ENCODE measurements at regions not wholly inside any gene's neighbourhood (a gene's known extent, or its start where the extent isn't known, plus 50 kb on each side); places are given as distances from the start of the nearest gene placed in this dataset.

DNA sequence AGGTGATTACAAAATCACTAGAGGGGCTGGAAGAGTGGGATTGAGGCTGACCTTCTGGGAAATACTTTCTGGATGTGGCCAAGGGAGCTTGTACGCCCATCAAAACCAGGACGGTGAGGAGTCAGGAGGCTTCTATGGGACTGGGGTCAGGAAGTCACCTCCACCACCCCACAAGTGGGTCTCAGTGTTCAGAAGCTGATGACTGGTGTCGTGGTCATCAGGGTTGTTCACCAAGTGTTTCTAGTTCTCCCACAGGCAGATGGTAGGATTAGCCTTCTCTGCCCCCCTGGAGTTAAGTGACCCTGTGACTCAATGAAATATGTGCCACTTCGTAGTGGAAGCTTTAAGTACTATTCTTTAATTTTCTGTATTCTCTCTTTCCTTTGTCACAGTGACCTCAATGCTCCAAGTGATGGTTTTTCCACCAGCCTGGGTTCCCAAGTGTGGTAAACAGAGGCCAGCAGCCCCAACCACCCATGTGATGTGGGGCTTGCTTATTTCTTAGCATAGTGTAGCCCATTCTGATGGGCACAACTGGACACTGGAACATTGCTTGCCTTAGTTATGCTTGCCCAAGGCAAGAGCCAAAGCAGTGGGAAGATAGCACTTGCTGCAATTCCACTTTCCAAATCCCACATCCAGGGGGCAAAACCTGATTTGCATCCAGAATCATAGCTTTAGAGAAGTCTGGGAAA, 258.8 kb downstream of the CYP26B1 start:
- DNase-seq, result no peak

DNA sequence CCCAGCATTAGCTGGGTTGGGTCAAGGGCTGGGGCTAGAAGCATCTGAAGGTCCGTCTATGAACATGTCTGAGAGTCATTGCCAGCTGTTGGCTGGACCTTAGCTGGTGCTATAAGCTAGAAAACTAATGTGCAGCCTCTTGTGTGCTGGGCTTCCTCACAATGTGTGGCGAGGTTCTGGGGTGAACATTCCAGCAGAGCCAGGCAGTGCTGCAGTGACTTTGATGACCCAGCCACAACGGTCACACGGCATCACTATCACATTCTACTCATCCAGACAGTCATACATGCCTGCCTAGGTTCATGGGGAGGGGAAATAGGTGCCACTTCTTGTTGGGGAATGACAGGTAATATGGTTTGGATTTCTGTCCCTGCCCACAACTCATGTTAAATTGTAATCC, 260.5 kb downstream of the CYP26B1 start:
- no peak for DNase-seq

DNA sequence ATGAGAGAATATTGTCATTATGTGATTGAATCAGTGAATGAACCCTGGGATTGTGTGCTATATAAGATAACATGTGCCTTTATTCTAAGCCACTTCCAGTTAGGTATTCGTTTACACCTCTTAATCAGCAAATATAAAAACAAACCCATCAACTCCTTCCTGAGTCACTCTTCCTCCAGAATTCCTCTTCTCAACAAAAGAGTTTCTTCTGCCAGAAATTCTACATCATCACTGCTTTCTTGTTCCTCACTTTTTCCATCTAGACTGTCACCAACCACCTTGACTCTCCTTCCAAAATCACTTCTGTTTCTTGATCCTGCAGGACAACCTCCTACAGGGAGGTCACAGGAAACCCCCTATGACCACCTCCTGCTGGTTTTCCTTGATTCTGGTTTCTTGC, 261.4 kb downstream of the CYP26B1 start:
- no peak for DNase-seq

DNA sequence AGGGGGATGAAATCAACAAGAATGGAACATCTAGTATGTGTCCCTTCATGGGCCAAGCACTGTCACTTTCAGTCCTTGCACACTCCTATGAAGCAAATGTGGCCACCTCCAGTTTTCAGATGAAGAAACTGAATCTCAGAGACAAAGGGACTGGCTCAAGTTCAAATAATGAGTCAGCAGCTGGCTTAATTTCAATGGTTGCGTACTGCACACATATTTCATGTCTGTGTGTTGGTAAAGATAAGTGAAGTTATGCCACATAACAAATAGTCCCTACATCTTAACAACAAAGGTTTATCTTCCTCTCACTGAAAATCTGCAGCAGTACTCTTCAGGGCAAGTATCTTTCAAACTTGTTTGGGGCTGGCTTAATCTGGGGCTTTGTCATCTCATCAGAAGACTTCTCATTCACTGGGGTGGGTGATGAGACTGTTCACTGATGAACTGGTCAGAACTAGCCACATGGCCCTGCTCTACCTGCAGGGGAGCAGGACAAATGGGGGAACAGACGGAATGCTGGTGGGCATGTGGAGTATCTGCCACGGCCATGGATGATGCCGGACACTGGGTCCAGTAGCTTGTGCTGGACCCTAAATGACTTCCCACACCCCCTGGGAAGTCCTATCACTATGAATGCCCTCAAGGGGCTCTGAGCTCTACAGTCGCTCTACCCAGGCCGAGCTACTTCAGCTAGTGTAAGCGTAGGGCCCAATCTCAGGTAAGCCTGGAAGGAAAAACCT, 263.2 kb downstream of the CYP26B1 start:
- DNase-seq, result no peak

DNA sequence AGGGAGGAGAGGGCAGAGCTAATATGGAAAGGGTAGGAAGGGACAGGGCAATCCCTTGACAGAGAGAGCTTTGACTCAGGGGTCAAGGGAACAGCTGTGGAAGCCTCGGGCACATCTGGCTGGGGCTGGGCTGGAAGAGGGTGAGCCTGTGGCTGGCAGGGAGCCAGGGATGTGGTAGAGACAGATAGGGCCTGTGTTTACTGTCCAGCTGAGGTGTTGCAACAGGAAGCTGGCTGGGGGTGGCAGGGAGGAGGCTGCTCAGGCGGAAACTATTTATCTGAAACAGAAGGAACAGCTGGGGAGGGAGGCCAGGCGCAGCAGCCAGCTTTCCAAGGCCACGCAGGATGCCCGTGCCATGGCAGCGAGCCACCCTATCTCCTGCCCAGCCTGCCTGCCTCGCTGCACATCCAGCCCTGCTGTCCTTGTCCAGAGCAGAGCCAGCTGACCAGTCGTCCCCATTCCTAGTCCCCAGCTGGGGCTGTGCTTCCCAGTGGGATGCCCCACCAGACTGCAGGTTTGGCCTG, 264.7 kb downstream of the CYP26B1 start:
- DNase-seq, result peak; percentile 13

DNA sequence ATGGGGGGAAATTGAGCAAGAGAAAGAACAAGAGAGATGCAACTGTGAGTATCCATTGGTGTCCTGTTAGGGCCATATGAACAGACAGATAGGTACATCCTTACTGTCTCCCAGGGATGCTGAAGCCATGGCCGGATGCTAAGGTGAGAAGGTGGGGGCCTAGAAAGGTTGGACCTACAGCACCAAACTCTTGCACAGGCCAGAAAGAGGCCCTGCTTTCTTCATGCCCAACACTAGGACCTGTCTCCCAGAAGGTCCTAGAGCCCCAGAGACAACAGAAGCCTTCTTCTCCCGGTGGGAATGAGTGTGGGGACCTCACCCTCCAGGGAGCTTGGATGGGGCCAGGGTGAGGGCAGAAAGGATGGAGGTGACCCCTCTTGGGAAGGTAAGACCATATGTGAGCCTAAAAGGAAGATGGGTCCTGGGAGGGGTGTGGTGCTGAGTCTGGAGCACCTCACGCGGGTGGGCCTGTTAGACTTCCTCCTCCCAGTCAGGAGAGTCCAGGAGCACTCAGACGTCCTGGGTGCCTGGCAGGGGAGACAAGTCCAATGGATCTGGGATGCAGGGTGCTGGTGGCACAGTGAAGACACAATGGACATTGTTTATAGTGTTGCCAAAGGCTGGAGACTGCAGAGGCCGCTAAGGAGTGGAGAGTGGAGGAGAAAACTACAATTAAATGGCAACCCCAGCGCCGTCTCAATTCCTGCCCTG, 265.3 kb downstream of the CYP26B1 start:
- no peak for DNase-seq

DNA sequence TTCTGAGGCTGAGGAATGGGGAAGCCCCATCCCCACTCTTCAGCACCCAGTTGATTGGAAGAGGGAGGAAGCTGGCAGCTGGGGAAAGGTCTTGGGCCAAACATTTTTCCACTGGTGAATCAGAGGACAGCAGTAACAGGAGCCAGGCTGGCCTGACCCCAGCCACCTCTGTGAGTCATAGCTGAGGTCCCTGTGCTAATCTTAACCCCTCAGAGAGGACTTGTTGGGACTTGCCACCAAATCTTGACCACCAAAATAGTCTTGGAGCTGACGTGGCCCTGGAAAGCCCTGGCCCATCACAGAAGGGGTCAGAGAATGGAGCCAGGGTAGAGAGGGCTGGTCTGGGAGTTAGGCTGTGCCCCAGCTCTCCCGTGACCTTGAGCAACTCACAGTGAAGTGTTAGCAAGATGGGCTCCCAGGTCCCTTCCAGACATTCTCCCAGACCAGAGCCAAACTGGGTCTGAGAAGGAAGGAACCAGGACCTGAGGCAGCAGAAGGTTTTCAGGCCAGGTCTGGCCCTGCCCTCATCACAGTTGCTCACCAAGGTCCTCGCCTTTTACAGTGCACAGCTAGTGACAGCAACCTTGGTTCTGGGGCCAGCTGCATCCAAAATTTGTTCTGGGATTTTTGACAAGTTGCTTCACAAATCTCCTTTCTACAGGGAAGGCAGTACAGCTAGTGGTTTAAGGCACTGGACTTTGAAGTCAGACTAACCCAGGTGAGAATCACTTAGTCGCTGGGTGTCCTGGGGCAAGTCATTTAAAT, 266.6 kb downstream of the CYP26B1 start:
- DNase-seq, result no peak

DNA sequence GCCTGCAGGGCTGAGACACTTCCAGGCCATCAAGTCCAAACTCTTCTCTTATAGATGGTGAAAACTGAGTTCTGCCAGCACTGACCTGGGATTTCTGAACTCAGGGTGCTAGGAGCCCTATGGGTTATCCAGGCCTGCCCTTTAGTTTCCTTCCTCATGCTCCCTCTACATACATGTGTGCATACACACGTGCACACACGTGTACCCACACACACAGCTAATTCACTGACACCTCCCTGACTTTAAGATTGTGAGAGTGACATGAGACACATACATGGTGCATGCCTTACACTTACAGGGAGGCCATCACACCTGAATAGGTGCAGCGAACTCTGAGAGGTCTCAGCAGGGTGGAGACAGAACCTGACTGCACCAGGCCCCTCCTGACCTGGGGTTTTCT, 267.4 kb downstream of the CYP26B1 start:
- DNase-seq, result no peak

DNA sequence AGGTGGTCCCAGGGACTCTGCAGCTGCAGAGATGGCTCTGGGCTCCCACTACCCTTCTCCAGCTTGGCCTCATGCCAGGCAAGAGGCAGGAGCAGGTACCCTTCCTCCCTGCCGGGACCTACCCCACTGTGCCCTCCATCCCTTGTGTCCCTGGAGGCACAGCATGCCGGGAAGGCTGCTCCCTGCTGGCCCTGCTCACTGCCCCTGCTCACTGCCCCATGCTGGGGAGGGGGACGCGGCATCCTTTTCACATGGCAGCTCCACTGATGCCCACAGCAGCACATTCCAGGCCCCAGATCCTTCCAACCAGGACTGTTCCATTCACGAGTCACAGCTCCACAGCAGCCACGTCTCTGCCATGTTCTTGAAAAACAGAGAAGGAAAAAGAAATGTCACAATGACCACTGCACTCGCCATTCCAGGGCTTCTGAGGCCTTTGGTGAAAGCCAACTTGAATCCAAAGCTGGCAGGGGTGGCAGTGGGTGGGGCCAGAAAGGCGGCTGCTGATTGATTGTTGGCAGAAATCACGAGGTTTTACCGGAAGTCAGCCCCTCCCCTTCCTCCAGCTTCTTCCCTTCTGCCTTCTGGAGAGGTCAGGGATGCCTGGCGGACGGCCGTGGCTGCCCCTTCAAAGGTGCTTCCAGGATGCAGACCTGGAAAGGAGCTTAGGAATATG, 268.0 kb downstream of the CYP26B1 start:
- DNase-seq, result no peak

DNA sequence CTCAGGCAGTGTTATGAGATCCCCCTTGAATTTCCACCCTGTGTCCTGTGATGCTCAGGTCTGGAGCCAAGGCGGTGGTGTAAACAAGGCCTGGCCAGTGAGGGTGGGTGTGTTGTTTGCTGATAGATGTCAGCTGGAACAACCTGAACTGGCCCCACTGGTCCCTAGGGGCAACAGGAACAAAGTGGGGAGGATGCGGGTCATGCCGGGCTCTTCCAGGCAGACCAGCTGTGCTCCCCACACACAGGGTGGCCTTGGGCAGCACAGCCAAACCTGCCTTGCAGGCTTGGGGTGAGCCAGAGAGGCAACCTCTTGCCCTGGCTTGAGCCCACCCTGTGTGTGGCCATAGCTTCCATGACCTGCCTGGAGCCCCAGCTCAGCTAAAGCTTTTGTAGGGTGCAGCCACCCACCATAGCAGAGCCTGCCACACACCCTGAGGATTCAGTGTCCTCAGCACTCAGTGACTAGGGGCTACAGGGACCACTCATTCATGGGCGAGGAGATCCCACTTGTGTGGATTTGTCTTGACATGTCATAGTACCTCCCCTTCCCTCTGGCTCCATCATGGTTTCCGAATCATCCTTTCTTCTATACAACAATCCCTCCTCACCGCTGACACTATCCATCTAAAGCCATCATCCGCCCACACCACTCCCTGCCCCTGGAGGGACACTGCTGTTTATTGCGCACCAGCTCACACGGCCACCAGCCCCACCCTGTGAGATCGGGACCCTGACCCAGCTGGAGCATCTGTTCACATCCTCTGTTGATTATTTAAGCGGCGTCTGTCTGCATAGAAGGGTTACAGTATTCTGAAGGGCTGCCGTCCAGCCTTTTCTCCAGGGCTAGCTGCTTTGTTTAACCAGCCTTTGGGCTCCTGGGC, 268.8 kb downstream of the CYP26B1 start:
- DNase-seq, result no peak

DNA sequence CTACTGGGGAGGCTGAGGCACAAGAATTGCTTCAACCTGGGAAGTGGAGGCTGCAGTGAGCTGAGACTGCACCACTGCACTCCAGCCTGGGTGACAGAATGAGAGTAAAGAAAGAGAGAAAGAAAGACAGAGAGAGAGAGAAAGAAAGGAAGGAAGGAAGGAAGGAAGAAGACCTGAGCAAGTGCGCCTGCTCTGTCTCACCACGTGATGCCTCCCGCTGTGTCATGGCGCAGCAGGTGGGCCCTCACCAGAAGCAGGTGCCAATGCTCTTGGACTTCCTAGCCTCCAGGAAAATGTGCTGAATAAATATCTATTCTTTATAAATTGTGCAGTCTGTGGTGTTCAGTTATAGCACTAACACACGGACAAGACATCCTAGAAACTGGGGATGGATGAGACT, 270.0 kb downstream of the CYP26B1 start:
- DNase-seq, result no peak

DNA sequence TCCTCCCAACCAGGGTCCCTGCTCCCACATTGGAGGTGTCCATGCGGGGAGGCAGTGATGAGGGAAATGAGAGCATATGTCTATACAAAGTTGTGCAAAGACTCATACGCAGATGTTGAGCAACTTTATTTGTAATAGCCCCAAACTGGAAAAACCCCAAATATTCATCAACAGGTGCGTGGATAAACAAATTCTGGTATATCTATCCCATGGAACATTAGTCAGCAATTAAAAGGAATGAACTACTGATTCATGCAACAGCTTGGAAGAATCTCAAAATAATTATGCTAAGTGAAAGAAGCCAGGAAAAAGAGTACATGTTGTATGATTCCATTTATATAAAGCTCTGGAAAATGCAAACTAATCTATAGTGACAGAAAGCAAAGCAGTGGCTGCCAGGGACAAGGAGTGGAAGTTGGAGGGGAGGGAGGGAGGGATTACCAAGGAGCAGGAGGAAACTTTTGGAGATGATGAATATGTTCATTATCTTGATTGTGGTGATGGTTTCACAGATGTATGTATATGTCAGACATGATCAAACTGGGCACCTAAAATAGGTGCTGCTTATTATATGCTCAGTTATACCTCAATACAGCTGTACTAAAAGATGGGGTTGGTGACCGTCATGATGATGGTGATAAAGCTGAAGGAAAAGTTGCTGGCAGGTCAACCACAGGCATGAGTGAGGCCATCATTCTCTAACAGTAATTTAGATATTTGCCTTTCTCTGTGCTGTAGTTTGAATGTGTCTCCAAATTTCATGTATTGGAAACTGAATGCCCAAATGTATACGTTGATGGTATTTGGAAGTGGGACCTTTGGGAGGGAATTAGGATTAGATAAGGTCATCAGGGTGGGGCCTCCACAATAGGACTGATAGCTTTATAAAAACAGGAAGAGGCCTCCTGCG, 270.9 kb downstream of the CYP26B1 start:
- no peak for DNase-seq

DNA sequence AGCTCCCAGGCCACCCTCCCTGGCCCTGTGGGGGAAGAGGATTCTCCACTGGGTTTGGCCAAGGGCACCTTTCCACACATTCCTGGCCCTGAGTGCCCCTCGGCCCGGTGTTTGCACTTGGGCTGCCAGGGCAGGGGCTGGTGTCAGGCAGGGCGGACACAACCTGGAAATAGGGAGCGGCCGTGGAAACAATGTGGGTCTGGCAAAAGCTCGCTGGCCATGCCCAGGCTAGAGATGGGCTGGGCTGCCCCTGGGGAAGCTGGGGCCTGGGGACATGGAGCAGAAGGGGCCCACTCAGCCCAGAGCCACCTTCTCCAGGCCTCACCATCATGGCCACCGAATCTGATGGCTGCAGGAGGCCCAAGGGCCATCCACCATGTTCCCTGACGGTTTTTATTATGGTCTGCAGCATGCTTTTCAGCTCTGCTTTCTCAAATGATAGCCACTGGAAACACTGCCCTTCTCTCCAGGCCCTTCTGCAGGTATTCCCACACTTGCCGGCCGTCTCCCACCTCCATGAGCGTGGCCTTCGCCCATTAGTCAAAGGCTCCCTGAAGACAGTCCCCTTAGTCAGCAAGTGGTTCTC, 275.1 kb downstream of the CYP26B1 start:
- DNase-seq, result no peak

DNA sequence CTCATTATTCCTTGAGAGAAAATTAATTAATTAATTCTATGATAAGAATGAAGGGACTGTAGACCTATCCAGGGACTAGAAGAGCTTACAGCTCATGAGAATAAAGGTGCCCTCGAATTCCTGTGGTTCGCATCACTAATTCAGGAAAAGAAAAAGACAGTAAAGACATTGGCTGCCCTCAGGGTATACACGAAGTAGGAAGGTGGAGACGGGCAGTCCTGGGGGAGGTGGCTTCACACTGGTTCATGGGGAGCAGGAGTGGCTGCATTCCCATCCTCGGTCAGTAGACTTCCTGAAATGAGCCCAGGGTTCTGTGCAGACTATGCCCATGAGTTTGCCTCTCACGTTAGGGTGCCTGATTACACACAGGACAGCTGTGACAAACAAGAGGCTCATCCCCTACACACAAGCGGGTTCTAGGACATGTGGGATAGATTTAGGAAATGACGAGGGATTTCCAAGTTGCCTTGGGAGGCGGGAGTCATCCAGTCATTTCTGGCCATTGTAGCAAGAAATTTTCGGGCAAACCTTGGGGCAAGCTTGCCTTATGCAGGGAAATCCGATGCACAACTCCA, 282.2 kb downstream of the CYP26B1 start:
- DNase-seq, result no peak

DNA sequence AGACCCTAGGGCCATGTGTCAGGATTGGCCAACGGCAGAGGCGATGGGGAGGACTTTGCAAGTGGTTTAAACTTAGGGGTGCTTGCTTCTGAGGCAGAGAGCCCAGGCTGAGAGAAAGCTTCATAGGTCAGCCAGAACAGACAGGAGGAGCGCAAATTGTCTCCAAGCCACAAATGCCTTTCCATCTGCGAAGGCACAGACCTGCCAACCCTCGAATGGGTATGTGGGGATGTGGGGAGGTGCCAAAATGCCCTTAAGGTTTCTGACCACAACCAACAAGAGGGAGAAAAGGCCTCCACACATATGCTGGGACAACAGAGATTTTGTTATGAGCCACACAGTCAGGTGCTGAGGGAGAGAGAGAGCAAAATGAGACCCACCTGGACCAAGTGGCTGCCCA, 283.6 kb downstream of the CYP26B1 start:
- DNase-seq, result no peak

DNA sequence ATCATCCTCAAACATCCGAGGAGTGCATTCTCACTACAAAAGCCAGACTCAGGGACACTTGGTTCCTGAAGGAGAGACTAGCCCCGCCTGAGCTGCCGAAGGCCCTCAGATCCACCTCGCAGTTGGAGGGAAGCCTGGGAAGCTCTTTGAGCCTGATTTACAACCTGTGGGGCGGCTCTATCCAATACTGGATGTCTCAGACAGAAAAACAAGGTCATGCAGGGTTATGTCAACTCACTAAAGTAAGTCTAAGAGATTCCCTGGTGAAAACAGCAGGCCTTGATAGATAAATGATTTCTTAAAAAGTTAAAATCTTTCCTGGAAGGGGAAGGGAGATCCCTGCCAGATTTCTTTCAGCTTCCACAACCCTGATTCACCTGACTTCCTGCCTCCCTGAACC, 284.3 kb downstream of the CYP26B1 start:
- DNase-seq, result no peak

DNA sequence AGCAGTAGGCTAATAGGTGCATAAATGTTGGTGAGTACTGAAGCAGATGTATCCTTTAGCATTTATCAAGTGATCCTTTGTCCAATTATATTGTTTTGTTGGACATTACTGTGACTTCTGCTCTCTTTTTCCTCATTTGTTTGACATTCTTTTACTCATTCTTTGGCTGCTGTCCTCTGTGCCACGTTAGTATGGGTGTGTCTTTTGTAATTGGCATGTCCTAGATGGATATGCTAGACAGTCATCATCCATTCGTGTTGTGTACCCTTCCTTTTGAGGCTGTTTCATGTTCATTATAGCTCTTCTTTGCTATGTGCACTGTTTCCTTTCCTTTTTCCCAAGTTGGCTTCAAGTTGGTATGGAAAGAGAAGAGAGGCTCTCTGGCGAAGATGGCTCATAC, 284.7 kb downstream of the CYP26B1 start:
- DNase-seq, result no peak

DNA sequence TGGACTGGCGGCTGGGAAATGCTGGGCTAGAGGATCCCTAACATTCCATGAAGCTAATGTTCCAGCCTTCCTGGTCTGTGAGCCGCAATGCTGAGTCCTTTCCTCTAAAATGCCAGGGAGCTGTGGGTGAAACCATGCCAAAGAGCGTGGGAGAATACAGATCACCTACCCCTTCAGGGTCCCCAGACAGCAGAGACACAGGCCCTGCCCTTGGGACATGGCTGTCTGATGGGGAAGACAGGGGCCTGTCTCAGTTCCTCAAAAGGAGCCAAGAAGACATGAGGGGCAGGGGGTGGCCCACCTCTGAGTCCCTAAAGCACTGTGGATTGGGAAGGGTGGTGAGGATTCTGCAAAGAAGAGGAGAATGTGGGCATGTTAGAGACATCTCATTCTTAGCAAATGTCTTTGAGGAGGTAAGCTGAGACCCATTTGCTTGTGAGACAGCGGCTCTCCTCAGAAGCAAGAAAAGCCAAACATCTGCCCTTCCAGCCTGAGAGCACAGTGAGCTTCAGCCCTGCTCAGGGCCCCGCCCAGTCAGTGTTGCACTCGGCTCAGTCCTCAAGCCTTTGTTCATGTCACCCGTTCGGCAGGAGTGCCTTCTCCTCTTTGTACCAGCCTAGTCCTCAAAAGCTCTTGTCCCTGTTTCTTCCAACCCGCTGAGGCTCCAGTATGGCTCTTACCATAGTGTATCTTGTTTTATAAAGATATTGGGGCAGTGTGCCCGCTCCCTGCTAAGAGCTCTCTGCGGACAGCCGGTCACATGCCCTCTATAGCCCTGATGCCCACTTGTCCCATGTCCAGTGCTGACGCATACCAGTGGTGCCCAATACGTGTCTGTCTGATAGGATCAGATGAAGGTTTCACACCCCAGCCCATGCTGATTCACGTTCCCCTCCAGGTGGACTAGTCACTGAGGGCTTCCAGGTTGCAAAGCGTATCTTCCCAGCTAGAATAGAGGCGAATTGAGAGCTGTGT, 286.2 kb downstream of the CYP26B1 start:
- DNase-seq, result no peak

All from NK-92 treated with Interleukin-12 subunit alpha and Interleukin-12 subunit beta, amount 100 ng/mL, for 24 hours (cell line).